H9 (cell line): ENCODE measurements at regions not wholly inside any gene's neighbourhood (a gene's known extent, or its start where the extent isn't known, plus 50 kb on each side); places are given as distances from the start of the nearest gene placed in this dataset.

Experiments
- DNase-seq: peaks from one replicate; pipeline ENCODE4 v3.0.0-alpha.2; 2017
- H2AFZ ChIP-seq: one replicate; pipeline ENCODE4 v1.6.1; 2013; ENCODE audit warnings: mild to moderate bottlenecking, low read length, control low read depth, moderate library complexity
- H2AK5ac ChIP-seq: 2 replicates; pipeline ENCODE4 v1.6.1; 2013; ENCODE audit warnings: low read length, control low read depth, mixed read lengths; ENCODE audit not compliant: insufficient read length
- H2BK120ac ChIP-seq: one replicate; pipeline ENCODE4 v1.6.1; 2013; ENCODE audit warnings: low read depth, mild to moderate bottlenecking, low read length, control low read depth, inconsistent platforms; ENCODE audit not compliant: poor library complexity, severe bottlenecking
- H2BK12ac ChIP-seq: 2 replicates; pipeline ENCODE4 v1.6.1; 2013; ENCODE audit warnings: low read length, control low read depth, mixed read lengths, low read depth; ENCODE audit not compliant: insufficient read length
- H2BK15ac ChIP-seq: 2 replicates; pipeline ENCODE4 v1.6.1; 2013; ENCODE audit warnings: low read depth, low read length, control low read depth
- H2BK20ac ChIP-seq: one replicate; pipeline ENCODE4 v1.6.1; 2013; ENCODE audit warnings: low read depth, mild to moderate bottlenecking, low read length, control low read depth, inconsistent platforms; ENCODE audit not compliant: poor library complexity, severe bottlenecking
- H2BK5ac ChIP-seq: 2 replicates; pipeline ENCODE4 v1.6.1; 2013; ENCODE audit warnings: low read length, control low read depth, mixed read lengths; ENCODE audit not compliant: insufficient read length
- H3K14ac ChIP-seq: 2 replicates; pipeline ENCODE4 v1.6.1; 2013; ENCODE audit warnings: low read length, control low read depth; ENCODE audit not compliant: insufficient read depth
- H3K18ac ChIP-seq: 2 replicates; pipeline ENCODE4 v1.6.1; 2013; ENCODE audit warnings: low read depth, mild to moderate bottlenecking, mixed read lengths, low read length, control low read depth; ENCODE audit not compliant: insufficient read length
- H3K23ac ChIP-seq: 2 replicates; pipeline ENCODE4 v1.6.1; 2013; ENCODE audit warnings: low read length, control low read depth, mixed read lengths, low read depth; ENCODE audit not compliant: insufficient read length
- H3K23me2 ChIP-seq: 2 replicates; pipeline ENCODE4 v1.6.1; 2013; ENCODE audit warnings: low read depth, mild to moderate bottlenecking, mixed read lengths, low read length, control low read depth; ENCODE audit not compliant: insufficient read length, poor library complexity, severe bottlenecking
- H3K27ac ChIP-seq: 2 replicates; pipeline ENCODE4 v1.5.1; 2013; ENCODE audit warnings: low read length, control low read depth, mixed read lengths, low read depth; ENCODE audit not compliant: insufficient read length
- H3K27me3 ChIP-seq: 2 replicates; pipeline ENCODE4 v1.6.1; 2013; ENCODE audit warnings: low read length, control low read depth, inconsistent platforms; ENCODE audit not compliant: insufficient read depth
- H3K4ac ChIP-seq: 2 replicates; pipeline ENCODE4 v1.6.1; 2013; ENCODE audit warnings: low read depth, mild to moderate bottlenecking, control low read depth, inconsistent platforms, low read length, moderate library complexity
- H3K4me1 ChIP-seq: 2 replicates; pipeline ENCODE4 v1.6.1; 2013; ENCODE audit warnings: low read length, control low read depth, inconsistent platforms; ENCODE audit not compliant: insufficient read depth
- H3K4me2 ChIP-seq: 2 replicates; pipeline ENCODE4 v1.6.1; 2013; ENCODE audit warnings: low read length, control low read depth, mixed read lengths; ENCODE audit not compliant: insufficient read length, insufficient read depth
- H3K56ac ChIP-seq: 2 replicates; pipeline ENCODE4 v1.6.1; 2013; ENCODE audit warnings: low read depth, mild to moderate bottlenecking, mixed read lengths, low read length, control low read depth; ENCODE audit not compliant: insufficient read length
- H3K79me1 ChIP-seq: 2 replicates; pipeline ENCODE4 v1.6.1; 2013; ENCODE audit warnings: low read depth, mild to moderate bottlenecking, moderate library complexity, low read length, control low read depth, inconsistent platforms; ENCODE audit not compliant: insufficient read depth, poor library complexity, severe bottlenecking
- H3K79me2 ChIP-seq: 2 replicates; pipeline ENCODE4 v1.6.1; 2013; ENCODE audit warnings: low read length, control low read depth, inconsistent platforms; ENCODE audit not compliant: insufficient read depth
- H3K9ac ChIP-seq: 2 replicates; pipeline ENCODE4 v1.6.1; 2013; ENCODE audit warnings: low read length, control low read depth, mixed read lengths; ENCODE audit not compliant: insufficient read length; ENCODE audit errors: extremely low read depth
- H3K9me3 ChIP-seq: one replicate; pipeline ENCODE4 v1.6.1; 2013; ENCODE audit warnings: low read depth, low read length, inconsistent platforms; ENCODE audit not compliant: control insufficient read depth
- H3T11ph ChIP-seq: one replicate; pipeline ENCODE4 v1.6.1; 2013; ENCODE audit warnings: mild to moderate bottlenecking, low read length, control low read depth, inconsistent platforms
- H4K20me1 ChIP-seq: one replicate; pipeline ENCODE4 v1.6.1; 2013; ENCODE audit not compliant: control insufficient read depth, insufficient read length, insufficient read depth
- H4K5ac ChIP-seq: 2 replicates; pipeline ENCODE4 v1.6.1; 2013; ENCODE audit warnings: low read depth, mild to moderate bottlenecking, mixed read lengths, low read length, control low read depth; ENCODE audit not compliant: insufficient read length
- H4K8ac ChIP-seq: replicated peaks from 2 replicates; pipeline ENCODE4 v1.6.1; 2013; ENCODE audit warnings: low read length, control low read depth, mixed read lengths, low read depth; ENCODE audit not compliant: insufficient read length
- H4K91ac ChIP-seq: 2 replicates; pipeline ENCODE4 v1.6.1; 2013; ENCODE audit warnings: low read depth, mild to moderate bottlenecking, moderate library complexity, mixed read lengths, low read length, control low read depth; ENCODE audit not compliant: insufficient read length
- H3K27ac Mint-ChIP-seq, 3 experiments: 2 replicates in 2 of 3; 3 replicates in 1 of 3; pipeline ENCODE4 v1.8.0; 2020 to 2021; ENCODE audit warnings: mixed read lengths in 3 of 3, mild to moderate bottlenecking in 1 of 3, moderate library complexity in 1 of 3
- H3K27me3 Mint-ChIP-seq: 2 replicates; pipeline ENCODE4 v1.8.0; 2021; ENCODE audit warnings: low read depth, mild to moderate bottlenecking, moderate library complexity, mixed read lengths
- H3K36me3 Mint-ChIP-seq, 3 experiments: 2 replicates in 2 of 3; 3 replicates in 1 of 3; pipeline ENCODE4 v1.8.0; 2020 to 2021; ENCODE audit warnings: low read depth in 3 of 3, mixed read lengths in 3 of 3; ENCODE audit not compliant: insufficient read depth in 1 of 3
- H3K4me1 Mint-ChIP-seq, 2 experiments: 2 replicates each; pipeline ENCODE4 v1.8.0; 2020; ENCODE audit warnings: mixed read lengths in 2 of 2
- H3K4me3 Mint-ChIP-seq, 2 experiments: 2 replicates in 1 of 2; 3 replicates in 1 of 2; pipeline ENCODE4 v1.8.0; 2020 to 2021; ENCODE audit warnings: mild to moderate bottlenecking in 2 of 2, mixed read lengths in 2 of 2, moderate library complexity in 1 of 2
- H3K9me3 Mint-ChIP-seq, 2 experiments: 2 replicates in 1 of 2; 3 replicates in 1 of 2; pipeline ENCODE4 v1.8.0; 2020; ENCODE audit warnings: mild to moderate bottlenecking in 2 of 2, mixed read lengths in 2 of 2, moderate library complexity in 1 of 2
- CTCF ChIP-seq: fragments of 200-600 bp; sonication (generic); conservative IDR thresholded peaks from 3 replicates; pipeline ENCODE4 v1.8.0; 2021; ENCODE audit warnings: antibody characterized with exemption, mild to moderate bottlenecking
- WGBS: extraction: QIAGEN DNeasy Blood & Tissue Kit; methylation state at CpG from one replicate; pipeline ENCODE4 v1.1.7; 2013; ENCODE audit warnings: missing lambda C conversion rate, low lambda C conversion rate, mixed read lengths; ENCODE audit not compliant: insufficient read length; ENCODE audit errors: extremely low coverage; 5-methylcytosine and 5-hydroxymethylcytosine counted together

- Mint-ChIP-seq H3K4me1 (no peaks in the 10 kb centered on the region), H3K27ac (peak overlapping the region in 1 of 3 experiments; percentile 16; a peak in 1 of 7 replicates), H3K4me3 (no peak overlapping the region), H3K9me3 (no peaks in the 10 kb centered on the region), H3K36me3 (no peaks in the 10 kb centered on the region), H3K27me3 (peaks cover 1% of the 10 kb centered on the region)
- no peaks in the 10 kb centered on the region for H3K4me1 ChIP-seq
- H2AK5ac ChIP-seq, result no peak overlapping the region
- H2BK15ac ChIP-seq, result no peak overlapping the region
- H2BK120ac ChIP-seq, result no peak overlapping the region
- H2BK5ac ChIP-seq, result no peak overlapping the region
- H3K4me2 ChIP-seq, result no peak overlapping the region
- H4K5ac ChIP-seq, result no peak overlapping the region
- H4K20me1 ChIP-seq, result no peaks in the 10 kb centered on the region
- peak; percentile 46; the same call in 2 of the 3 replicates for TF ChIP-seq CTCF
- no peaks in the 10 kb centered on the region for H3K9me3 ChIP-seq
- no peak overlapping the region for H3K9ac ChIP-seq
- H3K23ac ChIP-seq, result no peak overlapping the region
- H3K79me1 ChIP-seq, result no peaks in the 10 kb centered on the region
- no peak overlapping the region for H3K27ac ChIP-seq
- H2AFZ ChIP-seq, result no peak overlapping the region
- H2BK12ac ChIP-seq, result no peak overlapping the region
- H3K14ac ChIP-seq, result no peak overlapping the region
- no peak overlapping the region for H3K56ac ChIP-seq
- no peak overlapping the region for H3T11ph ChIP-seq
- H2BK20ac ChIP-seq, result no peak overlapping the region
- no CpG with 5 or more reads among the region's 7 CpGs for WGBS
- H4K91ac ChIP-seq, result no peak overlapping the region
- H4K8ac ChIP-seq, result no peak overlapping the region
- H3K79me2 ChIP-seq, result no peaks in the 10 kb centered on the region
- H3K18ac ChIP-seq, result no peak overlapping the region
- H3K23me2 ChIP-seq, result no peaks in the 10 kb centered on the region
- no peak overlapping the region for H3K4ac ChIP-seq
- no peaks in the 10 kb centered on the region for H3K27me3 ChIP-seq
- no peak for DNase-seq
Observed at GRCh38 chr12:94753036-94753679, 102.8 kb upstream of the TMCC3 start.
